MCF 10A (cell line): ENCODE measurements at regions not wholly inside any gene's neighbourhood (a gene's known extent, or its start where the extent isn't known, plus 50 kb on each side); places are given as distances from the start of the nearest gene placed in this dataset.

Source experiments
- BruUV-seq: library from RNA; stranded (reverse); fragments of 400-500 nt; replicated peaks from 2 replicates; lab custom pipeline; 2021; lab: Mats Ljungman, UMichigan
- CTCF ChIA-PET: fragments of 300-600 bp; sonication (Branson Sonifier 250); formaldehyde crosslinking; extraction: SDS; loops from one replicate; lab custom pipeline; 2021; ENCODE audit warnings: antibody characterized with exemption, inconsistent platforms; lab: Yijun Ruan, JAX
- POLR2A ChIA-PET: fragments of 300-600, 350-650 bp; sonication (Branson Sonifier 250); formaldehyde crosslinking; extraction: SDS; loops from one replicate; lab custom pipeline; 2020; ENCODE audit warnings: antibody characterized with exemption, inconsistent platforms; lab: Yijun Ruan, JAX
- DNase-seq: peaks from one replicate; pipeline ENCODE4 v3.0.0-alpha.2; 2018; ENCODE audit not compliant: unreplicated experiment
- H3K27ac Mint-ChIP-seq: one replicate; pipeline ENCODE4 v1.8.0; 2022; ENCODE audit warnings: mild to moderate bottlenecking, low read depth, mixed read lengths; ENCODE audit not compliant: unreplicated experiment
- H3K27me3 Mint-ChIP-seq: one replicate; pipeline ENCODE4 v1.8.0; 2022; ENCODE audit warnings: mixed read lengths; ENCODE audit not compliant: insufficient read depth, unreplicated experiment
- H3K36me3 Mint-ChIP-seq: one replicate; pipeline ENCODE4 v1.8.0; 2022; ENCODE audit warnings: mild to moderate bottlenecking, moderate library complexity, mixed read lengths; ENCODE audit not compliant: insufficient read depth, unreplicated experiment
- H3K4me1 Mint-ChIP-seq: one replicate; pipeline ENCODE4 v1.8.0; 2022; ENCODE audit warnings: mixed read lengths; ENCODE audit not compliant: insufficient read depth, unreplicated experiment
- H3K4me3 Mint-ChIP-seq: one replicate; pipeline ENCODE4 v1.8.0; 2022; ENCODE audit warnings: mild to moderate bottlenecking, moderate library complexity, mixed read lengths; ENCODE audit not compliant: unreplicated experiment
- H3K9me3 Mint-ChIP-seq: one replicate; pipeline ENCODE4 v1.8.0; 2022; ENCODE audit warnings: mixed read lengths; ENCODE audit not compliant: unreplicated experiment
- intact Hi-C: fragments of 100-400 bp; cut with micrococcal nuclease; formaldehyde crosslinking; loops from 2 replicates; pipeline ENCODE4 v1.14.1; 2022
- TF ChIP-seq, protein P1 (sequence below): fragments of 200-600 bp; IDR thresholded peaks from one replicate; pipeline ENCODE4 v1.8.0; 2022; ENCODE audit warnings: antibody characterized with exemption, mild to moderate bottlenecking; ENCODE audit not compliant: unreplicated experiment

DNA sequence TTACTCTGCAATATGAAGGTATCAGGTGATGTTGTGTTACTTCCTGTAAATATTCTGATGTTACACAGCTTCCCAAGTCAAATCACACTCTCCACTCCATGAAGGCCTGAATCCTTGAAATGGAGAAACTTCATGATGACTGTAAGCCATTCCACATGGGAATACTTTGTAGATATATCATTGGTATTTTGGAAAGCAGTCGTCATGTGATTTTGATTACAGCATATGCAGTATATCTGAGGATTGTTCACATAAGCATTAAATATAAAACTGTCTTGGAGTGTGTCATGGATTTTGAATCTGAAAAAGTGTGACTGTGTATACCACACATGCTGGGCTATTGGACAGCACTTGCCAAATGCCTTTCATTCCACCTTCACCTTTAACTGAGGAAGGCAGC is 118.3 kb upstream of the EXOC2 start:
- no peaks in the 10 kb centered on the region for H3K9me3 Mint-ChIP-seq
- ChIA-PET POLR2A (no interaction called here), CTCF (no interaction called here)
- intact Hi-C loops: no loop called here
- no peaks in the 10 kb centered on the region for H3K27me3 Mint-ChIP-seq
- TF ChIP-seq, protein P1, sequence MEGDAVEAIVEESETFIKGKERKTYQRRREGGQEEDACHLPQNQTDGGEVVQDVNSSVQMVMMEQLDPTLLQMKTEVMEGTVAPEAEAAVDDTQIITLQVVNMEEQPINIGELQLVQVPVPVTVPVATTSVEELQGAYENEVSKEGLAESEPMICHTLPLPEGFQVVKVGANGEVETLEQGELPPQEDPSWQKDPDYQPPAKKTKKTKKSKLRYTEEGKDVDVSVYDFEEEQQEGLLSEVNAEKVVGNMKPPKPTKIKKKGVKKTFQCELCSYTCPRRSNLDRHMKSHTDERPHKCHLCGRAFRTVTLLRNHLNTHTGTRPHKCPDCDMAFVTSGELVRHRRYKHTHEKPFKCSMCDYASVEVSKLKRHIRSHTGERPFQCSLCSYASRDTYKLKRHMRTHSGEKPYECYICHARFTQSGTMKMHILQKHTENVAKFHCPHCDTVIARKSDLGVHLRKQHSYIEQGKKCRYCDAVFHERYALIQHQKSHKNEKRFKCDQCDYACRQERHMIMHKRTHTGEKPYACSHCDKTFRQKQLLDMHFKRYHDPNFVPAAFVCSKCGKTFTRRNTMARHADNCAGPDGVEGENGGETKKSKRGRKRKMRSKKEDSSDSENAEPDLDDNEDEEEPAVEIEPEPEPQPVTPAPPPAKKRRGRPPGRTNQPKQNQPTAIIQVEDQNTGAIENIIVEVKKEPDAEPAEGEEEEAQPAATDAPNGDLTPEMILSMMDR: no peak
- no peaks in the 10 kb centered on the region for H3K36me3 Mint-ChIP-seq
- DNase-seq: no peak
- no peak overlapping the region for H3K4me3 Mint-ChIP-seq
- no peak overlapping the region for H3K27ac Mint-ChIP-seq
- no peaks in the 10 kb centered on the region for H3K4me1 Mint-ChIP-seq
- BruUV-seq: no TSS peak

DNA sequence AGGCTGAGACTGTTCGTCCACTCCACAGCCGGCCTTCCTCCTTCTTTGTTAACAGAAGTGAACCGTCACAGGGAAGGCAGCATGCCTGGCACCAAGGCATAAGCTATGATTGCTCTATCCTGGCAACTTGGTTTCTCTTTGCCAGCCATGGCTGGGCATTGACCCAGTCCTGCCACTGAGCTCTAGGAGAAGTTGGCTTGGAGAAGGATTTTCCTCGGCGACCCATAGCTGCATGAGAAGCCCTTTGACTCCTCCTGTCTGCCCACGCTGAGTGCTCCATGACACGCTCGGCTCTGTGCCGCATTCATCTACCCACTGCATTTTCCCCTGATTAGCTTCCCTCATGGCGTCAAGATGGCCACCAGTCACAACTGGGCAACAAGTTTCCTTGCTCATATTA is 111.8 kb upstream of the EXOC2 start:
- no peaks in the 10 kb centered on the region for H3K27me3 Mint-ChIP-seq
- POLR2A ChIA-PET: interaction anchor here (0.5 to 0.7 kb wide), 2 partner anchors 10 to 583 kb away, joined by 3 read pairs; no protein-coding TSS in a partner anchor
- no TSS peak for BruUV-seq
- no peak overlapping the region for H3K4me3 Mint-ChIP-seq
- intact Hi-C loops: no loop called here
- no peaks in the 10 kb centered on the region for H3K4me1 Mint-ChIP-seq
- TF ChIP-seq, protein P1: no peak
- DNase-seq: no peak
- CTCF ChIA-PET: interaction anchor here (0.8 kb wide), 1 partner anchor 17 kb away, joined by 3 read pairs; no protein-coding TSS in a partner anchor
- H3K27ac Mint-ChIP-seq: no peak overlapping the region
- no peaks in the 10 kb centered on the region for H3K9me3 Mint-ChIP-seq
- no peaks in the 10 kb centered on the region for H3K36me3 Mint-ChIP-seq

DNA sequence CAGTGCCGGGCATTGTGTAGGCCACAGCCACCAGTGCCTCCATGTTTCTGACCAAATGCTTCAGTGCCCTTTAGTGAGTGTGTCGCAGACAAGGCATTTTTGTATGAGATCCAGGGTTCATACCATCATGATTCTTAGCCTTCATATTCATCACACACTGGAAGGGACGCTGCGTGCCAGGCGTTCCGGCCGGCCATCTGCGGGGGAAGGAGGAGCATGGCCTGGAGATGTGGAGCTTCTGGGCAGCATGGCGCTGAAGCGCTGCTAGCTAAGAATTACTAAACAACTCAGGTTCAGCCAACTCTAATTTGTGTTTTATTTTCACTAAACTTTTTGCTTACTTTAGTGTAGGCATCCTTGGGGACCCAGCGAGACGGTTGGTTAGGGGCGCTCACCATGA is 111.4 kb upstream of the EXOC2 start:
- POLR2A ChIA-PET: interaction anchor here (0.5 to 0.7 kb wide), 2 partner anchors 10 to 583 kb away, joined by 3 read pairs; no protein-coding TSS in a partner anchor
- CTCF ChIA-PET: no interaction called here

DNA sequence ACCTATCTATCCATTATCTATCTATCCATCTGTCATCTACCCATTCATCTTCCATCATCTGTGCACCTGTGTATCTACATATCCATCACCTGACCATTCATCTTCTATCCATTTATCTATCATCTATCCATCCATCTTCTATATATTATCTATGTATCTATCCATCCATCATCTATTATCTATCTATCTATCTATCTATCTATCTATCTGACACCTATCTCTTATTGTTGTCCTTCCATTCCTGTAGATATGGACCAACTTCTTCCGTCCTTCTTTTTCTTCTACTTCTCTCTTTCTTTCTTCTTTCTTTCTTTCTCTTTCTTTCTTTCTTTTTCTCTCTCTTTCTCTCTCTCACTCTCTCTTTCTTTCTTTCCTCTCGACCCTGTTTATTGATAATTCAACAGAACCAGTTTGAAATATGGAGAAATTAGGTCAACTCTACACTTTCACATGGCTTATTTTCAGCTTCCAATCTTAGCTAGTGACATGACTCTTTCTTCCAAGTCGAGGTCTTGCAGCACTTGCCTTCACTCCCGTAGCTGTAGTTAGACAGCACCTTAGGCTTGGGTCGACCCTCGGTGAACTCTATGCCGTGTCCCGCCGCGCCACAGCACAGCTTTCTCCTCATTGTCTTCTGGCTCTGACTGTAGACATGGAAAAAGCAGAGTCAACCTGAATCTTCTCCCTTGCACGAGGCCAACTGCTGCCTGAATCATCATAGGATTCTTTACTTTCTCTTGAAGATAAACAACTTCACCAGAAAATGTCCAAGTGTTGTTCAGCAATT is 110.4 kb upstream of the EXOC2 start:
- intact Hi-C loops: no loop called here
- no peak for DNase-seq
- Mint-ChIP-seq H3K4me1 (no peaks in the 10 kb centered on the region), H3K36me3 (no peaks in the 10 kb centered on the region), H3K27ac (no peak overlapping the region), H3K27me3 (no peaks in the 10 kb centered on the region), H3K9me3 (no peaks in the 10 kb centered on the region), H3K4me3 (no peak overlapping the region)
- ChIA-PET CTCF (interaction anchor here (0.7 to 1.0 kb wide), 2 partner anchors 58 to 533 kb away, joined by 3 read pairs; no protein-coding TSS in a partner anchor), POLR2A (no interaction called here)
- no TSS peak for BruUV-seq
- TF ChIP-seq, protein P1: no peak

More for the DNA sequence above, 111.4 kb upstream of the EXOC2 start:
- no peak for DNase-seq
- Mint-ChIP-seq H3K36me3 (no peaks in the 10 kb centered on the region), H3K27me3 (no peaks in the 10 kb centered on the region), H3K27ac (no peak overlapping the region), H3K4me1 (no peaks in the 10 kb centered on the region), H3K4me3 (no peak overlapping the region), H3K9me3 (no peaks in the 10 kb centered on the region)
- intact Hi-C loops: no loop called here
- TF ChIP-seq, protein P1: no peak
- BruUV-seq: no TSS peak
